Upper lobe of right lung (tissue), 1 donor: ENCODE measurements at regions not wholly inside any gene's neighbourhood (a gene's known extent, or its start where the extent isn't known, plus 50 kb on each side); places are given as distances from the start of the nearest gene placed in this dataset.

ENCODE experiments used
- ATAC-seq: fragments of 200-7000 bp; cut with Tn5 transposase; one replicate; pipeline ENCODE4 v1.9.1; 2020; ENCODE audit warnings: mild to moderate bottlenecking, moderate library complexity
- DNase-seq: peaks from one replicate; pipeline ENCODE4 v3.0.0-alpha.2; 2020
- H3K27ac ChIP-seq: fragments of 200-600 bp; one replicate; pipeline ENCODE4 v1.8.0; 2022
- H3K27me3 ChIP-seq: fragments of 200-600 bp; one replicate; pipeline ENCODE4 v1.8.0; 2022; ENCODE audit warnings: mild to moderate bottlenecking
- H3K36me3 ChIP-seq: fragments of 200-600 bp; one replicate; pipeline ENCODE4 v1.8.0; 2022
- H3K4me1 ChIP-seq: fragments of 200-600 bp; one replicate; pipeline ENCODE4 v1.8.0; 2022
- H3K4me3 ChIP-seq: fragments of 200-600 bp; one replicate; pipeline ENCODE4 v1.8.0; 2022; ENCODE audit warnings: mild to moderate bottlenecking
- H3K9me3 ChIP-seq: fragments of 200-600 bp; one replicate; pipeline ENCODE4 v1.8.0; 2022
- intact Hi-C: fragments of 100-400 bp; cut with DNase I; formaldehyde crosslinking; loops from one replicate; pipeline ENCODE4 v1.11.0; 2022
- TF ChIP-seq, protein P1 (sequence below): fragments of 200-600 bp; IDR thresholded peaks from one replicate; pipeline ENCODE4 v1.8.0; 2022; ENCODE audit warnings: antibody characterized with exemption
- donor health status: DM: no; HTN: yes; CAD: no; lungs with severe emphysema.

DNA sequence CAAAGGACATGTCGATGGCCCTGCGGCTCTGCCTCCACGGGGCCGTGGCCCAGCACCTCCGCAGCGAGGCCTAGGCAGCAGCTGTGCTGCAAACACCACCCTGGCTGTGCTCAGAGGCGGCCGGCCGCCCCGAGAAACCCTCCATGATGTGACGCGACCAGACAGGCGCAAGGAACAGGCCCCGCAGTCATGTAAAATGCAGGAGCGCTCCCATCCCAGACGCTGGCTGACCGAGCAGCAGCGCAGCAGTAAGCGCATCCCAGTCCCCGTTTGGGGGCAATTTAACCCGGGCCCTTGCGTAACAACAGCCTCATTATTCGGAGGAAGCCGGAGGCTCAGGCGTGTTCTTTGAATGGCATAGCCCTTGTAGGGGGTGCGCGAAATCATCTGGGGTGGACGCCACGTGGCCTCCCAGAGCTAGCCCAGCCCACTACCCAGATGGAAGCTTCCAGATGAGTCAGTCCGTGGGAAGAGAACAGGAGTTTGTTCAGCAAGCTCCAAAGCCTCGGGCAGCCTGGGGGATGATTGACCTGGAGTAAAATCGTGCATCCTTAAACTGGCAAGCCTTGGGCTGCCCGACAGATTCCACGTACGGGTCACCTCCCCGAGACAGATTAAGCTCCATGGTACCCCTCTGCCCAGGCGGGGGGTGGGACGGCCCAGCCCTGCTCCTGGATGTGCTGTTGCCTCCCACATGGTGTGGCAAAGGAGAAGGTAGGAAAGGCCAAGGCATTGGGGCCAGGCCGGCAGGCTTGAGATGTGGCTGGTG lies 124.0 kb downstream of the HMX1 start:
- H3K4me1 ChIP-seq, result no peaks in the 10 kb centered on the region
- peaks cover 7% of the 10 kb centered on the region for H3K27me3 ChIP-seq
- no peaks in the 10 kb centered on the region for H3K9me3 ChIP-seq
- H3K27ac ChIP-seq, result no peak overlapping the region
- intact Hi-C loops, result no loop called here
- no peaks in the 10 kb centered on the region for H3K36me3 ChIP-seq
- H3K4me3 ChIP-seq, result no peak overlapping the region
- TF ChIP-seq, protein P1, sequence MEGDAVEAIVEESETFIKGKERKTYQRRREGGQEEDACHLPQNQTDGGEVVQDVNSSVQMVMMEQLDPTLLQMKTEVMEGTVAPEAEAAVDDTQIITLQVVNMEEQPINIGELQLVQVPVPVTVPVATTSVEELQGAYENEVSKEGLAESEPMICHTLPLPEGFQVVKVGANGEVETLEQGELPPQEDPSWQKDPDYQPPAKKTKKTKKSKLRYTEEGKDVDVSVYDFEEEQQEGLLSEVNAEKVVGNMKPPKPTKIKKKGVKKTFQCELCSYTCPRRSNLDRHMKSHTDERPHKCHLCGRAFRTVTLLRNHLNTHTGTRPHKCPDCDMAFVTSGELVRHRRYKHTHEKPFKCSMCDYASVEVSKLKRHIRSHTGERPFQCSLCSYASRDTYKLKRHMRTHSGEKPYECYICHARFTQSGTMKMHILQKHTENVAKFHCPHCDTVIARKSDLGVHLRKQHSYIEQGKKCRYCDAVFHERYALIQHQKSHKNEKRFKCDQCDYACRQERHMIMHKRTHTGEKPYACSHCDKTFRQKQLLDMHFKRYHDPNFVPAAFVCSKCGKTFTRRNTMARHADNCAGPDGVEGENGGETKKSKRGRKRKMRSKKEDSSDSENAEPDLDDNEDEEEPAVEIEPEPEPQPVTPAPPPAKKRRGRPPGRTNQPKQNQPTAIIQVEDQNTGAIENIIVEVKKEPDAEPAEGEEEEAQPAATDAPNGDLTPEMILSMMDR, result no peak
- ATAC-seq (no peak), DNase-seq (peak; percentile 38)

DNA sequence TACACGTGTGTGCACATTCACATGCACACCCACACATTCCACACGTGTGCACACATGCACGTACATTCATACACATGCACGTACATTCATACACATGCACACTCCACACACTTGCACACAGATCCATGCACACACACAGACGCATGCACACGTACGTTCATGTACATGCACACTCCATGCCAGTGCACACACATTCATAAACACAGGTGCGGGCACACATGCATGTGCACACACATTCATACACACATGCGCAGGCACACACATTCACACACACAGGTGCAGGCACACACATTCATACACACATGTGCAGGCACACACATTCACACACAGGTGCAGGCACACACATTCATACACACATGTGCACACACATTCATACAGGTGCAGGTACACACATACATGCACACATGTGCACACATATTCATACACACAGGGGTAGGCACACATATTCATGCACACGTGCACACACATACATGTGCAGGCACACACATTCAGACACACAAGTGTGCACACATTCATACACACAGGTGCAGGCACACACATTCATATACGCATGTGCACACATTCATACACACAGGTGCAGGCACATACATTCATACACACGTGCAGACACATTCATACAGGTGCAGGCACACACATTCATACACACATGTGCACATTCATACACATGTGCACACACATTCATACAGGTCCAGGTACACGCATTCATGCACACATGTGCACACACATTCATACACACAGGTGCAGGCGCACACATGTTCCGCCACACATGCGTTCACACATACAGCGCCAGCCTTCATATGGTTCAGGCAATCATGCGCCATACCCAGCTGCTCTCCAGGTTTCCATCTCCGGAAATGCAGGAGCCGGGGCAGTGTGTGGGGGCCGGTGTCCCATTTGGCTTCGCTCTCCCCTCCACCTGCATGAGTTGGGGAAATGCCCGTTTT lies 124.8 kb downstream of the HMX1 start:
- TF ChIP-seq, protein P1, result no peak
- Histone ChIP-seq H3K4me3 (no peak overlapping the region), H3K36me3 (no peaks in the 10 kb centered on the region), H3K4me1 (no peaks in the 10 kb centered on the region), H3K27ac (no peak overlapping the region), H3K27me3 (peaks cover 7% of the 10 kb centered on the region), H3K9me3 (no peaks in the 10 kb centered on the region)
- intact Hi-C loops, result no loop called here
- no peak for ATAC-seq
- peak; percentile 8 for DNase-seq

DNA sequence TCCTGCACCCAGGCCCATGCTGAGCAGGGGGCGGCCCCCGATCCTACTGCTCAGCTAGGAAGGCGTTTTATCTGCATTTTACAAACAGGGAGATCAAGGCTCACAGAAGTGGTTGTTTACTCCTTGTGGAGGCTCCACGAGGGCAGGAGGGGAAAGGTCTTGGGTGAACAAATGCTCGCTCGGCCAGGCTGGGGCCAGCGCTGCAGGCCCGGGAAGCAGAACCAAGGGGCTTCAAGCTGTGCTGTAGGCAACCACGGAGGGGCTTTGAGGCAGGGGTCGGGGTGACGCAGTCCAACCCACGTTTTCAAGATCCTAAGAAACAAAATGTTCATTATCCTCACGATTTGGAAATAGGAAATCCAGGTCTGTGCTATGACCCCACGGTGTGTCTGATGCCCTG lies 125.8 kb downstream of the HMX1 start:
- Histone ChIP-seq H3K36me3 (no peaks in the 10 kb centered on the region), H3K4me3 (no peak overlapping the region), H3K27ac (no peak overlapping the region), H3K9me3 (no peaks in the 10 kb centered on the region), H3K27me3 (peaks cover 7% of the 10 kb centered on the region), H3K4me1 (no peaks in the 10 kb centered on the region)
- intact Hi-C loops, result no loop called here
- ATAC-seq, result no peak
- DNase-seq, result peak; percentile 32
- TF ChIP-seq, protein P1, result no peak

DNA sequence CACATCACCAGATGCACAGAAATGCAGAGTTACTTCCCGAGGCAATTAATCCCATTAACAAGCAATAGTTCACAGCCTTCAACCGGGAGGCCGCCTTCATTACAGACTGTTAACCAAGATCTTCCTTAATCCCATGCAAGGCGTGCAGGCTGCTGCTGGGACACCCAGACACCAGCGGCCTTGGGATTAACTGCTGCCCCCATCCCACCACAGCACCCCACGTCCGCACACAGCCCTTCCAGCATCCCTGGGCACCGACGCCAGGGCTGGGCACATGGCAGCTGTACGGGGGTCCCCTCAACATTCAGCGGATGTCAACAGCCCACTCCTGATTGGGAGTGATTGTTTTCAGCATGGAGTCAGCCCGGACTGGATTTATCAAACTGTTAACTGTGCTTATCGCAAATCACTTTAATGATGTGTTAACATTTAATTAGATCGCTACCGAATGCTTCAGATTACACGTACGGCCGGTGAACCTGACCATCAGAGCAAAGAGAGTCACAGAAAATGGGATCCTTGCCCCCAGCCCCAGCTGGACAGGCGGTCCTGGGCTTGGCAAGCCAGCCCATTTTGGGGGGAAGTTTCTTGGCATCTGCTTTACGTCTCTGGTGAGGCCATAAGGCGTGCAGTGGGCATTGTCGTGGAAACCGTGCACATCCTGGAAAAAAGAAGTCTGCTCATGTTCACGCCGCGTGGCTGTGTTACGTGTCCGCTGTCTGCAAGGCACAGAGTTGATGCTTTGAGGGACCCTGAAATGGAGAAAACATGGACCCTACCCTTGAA lies 126.4 kb downstream of the HMX1 start:
- ATAC-seq (no peak), DNase-seq (peak; percentile 28)
- H3K9me3 ChIP-seq, result no peaks in the 10 kb centered on the region
- intact Hi-C loops, result no loop called here
- H3K4me3 ChIP-seq, result no peak overlapping the region
- no peaks in the 10 kb centered on the region for H3K4me1 ChIP-seq
- TF ChIP-seq, protein P1, result no peak
- H3K27ac ChIP-seq, result no peak overlapping the region
- H3K27me3 ChIP-seq, result peaks cover 7% of the 10 kb centered on the region
- H3K36me3 ChIP-seq, result no peaks in the 10 kb centered on the region

DNA sequence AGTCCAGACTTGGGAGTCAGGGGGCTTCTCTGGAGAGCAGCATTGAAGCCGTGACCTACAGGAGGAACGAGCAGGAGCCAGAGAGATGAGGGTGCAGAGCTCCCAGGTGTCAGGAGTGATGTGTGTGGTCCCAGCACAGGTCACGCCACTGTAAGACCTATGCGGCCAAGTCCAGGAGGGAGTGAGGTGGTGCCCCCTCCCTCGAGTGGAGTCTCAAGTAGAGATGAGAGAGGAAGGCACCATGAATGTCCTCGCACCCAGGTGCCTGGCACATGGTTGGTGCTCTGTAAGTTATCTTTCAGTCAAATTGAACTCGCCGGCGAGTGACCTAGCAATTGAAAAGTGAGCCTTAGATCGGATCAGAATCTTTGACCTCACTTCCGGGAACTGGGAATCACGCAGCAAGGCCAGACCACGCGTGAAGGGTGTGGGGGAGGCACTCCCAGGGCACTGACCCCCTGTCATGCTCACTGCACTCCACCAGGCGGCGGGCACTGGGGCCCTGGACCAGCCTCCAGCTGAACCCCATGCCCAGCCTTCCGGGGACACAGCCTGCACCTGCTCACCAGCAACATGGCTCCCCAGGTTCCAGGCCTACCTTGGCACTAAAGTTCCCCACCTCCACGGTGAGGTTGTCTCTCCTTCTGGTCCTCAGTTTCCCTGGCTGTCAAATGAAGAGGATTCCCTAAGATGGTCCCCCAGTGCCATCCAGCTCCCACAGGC lies 127.4 kb downstream of the HMX1 start:
- Histone ChIP-seq H3K4me1 (no peaks in the 10 kb centered on the region), H3K36me3 (no peaks in the 10 kb centered on the region), H3K9me3 (no peaks in the 10 kb centered on the region), H3K4me3 (no peak overlapping the region), H3K27me3 (peaks cover 7% of the 10 kb centered on the region), H3K27ac (no peak overlapping the region)
- peak; percentile 56 for DNase-seq
- ATAC-seq, result no peak
- TF ChIP-seq, protein P1, result no peak
- intact Hi-C loops, result no loop called here
